ENCODE measurements at regions not wholly inside any gene's neighbourhood (a gene's known extent, or its start where the extent isn't known, plus 50 kb on each side); places are given as distances from the start of the nearest gene placed in this dataset.
A peak's percentile ranks its signal among the peaks of the same experiment; 100 is the strongest.
"Not testable (repeated sequence)": the region's sequence is repeated elsewhere in the genome, so short reads cannot be mapped to it uniquely, and the experiment has no call there.

DNA sequence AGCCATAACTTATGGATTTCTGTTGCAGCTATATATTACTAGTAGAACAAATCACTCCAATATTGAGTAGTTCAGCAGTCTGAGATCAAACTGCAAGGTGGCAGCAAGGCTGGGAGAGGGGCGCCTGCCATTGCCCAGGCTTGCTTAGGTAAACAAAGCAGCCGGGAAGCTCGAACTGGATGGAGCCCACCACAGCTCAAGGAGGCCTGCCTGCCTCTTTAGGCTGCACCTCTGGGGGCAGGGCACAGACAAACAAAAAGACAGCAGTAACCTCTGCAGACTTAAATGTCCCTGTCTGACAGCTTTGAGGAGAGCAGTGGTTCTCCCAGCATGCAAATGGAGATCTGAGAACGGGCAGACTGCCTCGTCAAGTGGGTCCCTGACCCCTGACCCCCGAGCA is 1059.8 kb upstream of the CELF2 start:
- H3K27ac ChIP-seq (ENCODE audit: low read length); H3K4me3 ChIP-seq (ENCODE audit: low read length); H3K36me3 ChIP-seq (ENCODE audit: control insufficient read depth, insufficient read depth, low read length); H3K27me3 ChIP-seq (ENCODE audit: control insufficient read depth, insufficient read depth, low read length); H3K4me1 ChIP-seq (ENCODE audit: control insufficient read depth, insufficient read depth, low read length); H3K9me3 ChIP-seq (replicated peaks; ENCODE audit: control insufficient read depth, low read depth, low read length); DNase-seq: not testable (repeated sequence)
- WGBS (ENCODE audit: insufficient coverage): 52% methylated on average over 3 of the region's 6 CpGs

- Histone ChIP-seq H3K36me3 (ENCODE audit: control insufficient read depth, insufficient read depth, low read length) (no peaks in the 10 kb centered on the region), H3K4me3 (ENCODE audit: low read length) (no peak overlapping the region), H3K27ac (ENCODE audit: low read length) (no peak overlapping the region), H3K4me1 (ENCODE audit: control insufficient read depth, insufficient read depth, low read length) (no peaks in the 10 kb centered on the region), H3K9me3 (replicated peaks; ENCODE audit: control insufficient read depth, low read depth, low read length) (no peaks in the 10 kb centered on the region), H3K27me3 (ENCODE audit: control insufficient read depth, insufficient read depth, low read length) (no peaks in the 10 kb centered on the region)
- no peak for DNase-seq
- no CpG with 5 or more reads among the region's 2 CpGs for WGBS (ENCODE audit: insufficient coverage)
Measured at GRCh38 chr10:9965341-9965740, 1052.3 kb upstream of the CELF2 start.

- no peak for DNase-seq
- Histone ChIP-seq H3K36me3 (ENCODE audit: control insufficient read depth, insufficient read depth, low read length) (no peaks in the 10 kb centered on the region), H3K9me3 (replicated peaks; ENCODE audit: control insufficient read depth, low read depth, low read length) (no peaks in the 10 kb centered on the region), H3K4me1 (ENCODE audit: control insufficient read depth, insufficient read depth, low read length) (no peaks in the 10 kb centered on the region), H3K27ac (ENCODE audit: low read length) (no peak overlapping the region), H3K27me3 (ENCODE audit: control insufficient read depth, insufficient read depth, low read length) (no peaks in the 10 kb centered on the region), H3K4me3 (ENCODE audit: low read length) (no peak overlapping the region)
- WGBS (ENCODE audit: insufficient coverage): 89% methylated on average over 1 of the region's 3 CpGs
Measured at GRCh38 chr10:9986786-9987185, 1030.9 kb upstream of the CELF2 start.

DNA sequence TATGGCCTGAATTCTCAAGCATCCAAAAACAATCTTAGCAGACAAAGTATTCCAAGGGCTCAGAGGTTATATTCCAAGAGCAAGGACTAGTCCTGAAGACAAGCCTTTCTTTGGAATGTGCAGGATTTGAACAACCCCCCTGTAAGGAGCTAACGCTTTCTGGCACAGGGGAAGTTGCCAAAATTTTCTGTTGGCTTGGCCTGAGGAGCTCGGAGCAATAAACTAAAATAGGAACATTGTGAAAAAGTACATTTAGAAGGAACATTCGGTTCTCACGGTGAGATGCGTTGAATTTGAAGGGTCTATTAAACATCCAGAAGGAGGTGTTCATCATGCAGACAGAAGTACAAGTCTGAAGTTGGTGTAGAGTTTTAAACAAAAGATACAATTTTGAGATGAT is 1030.5 kb upstream of the CELF2 start:
- Histone ChIP-seq H3K27me3 (ENCODE audit: control insufficient read depth, insufficient read depth, low read length) (no peaks in the 10 kb centered on the region), H3K4me1 (ENCODE audit: control insufficient read depth, insufficient read depth, low read length) (no peaks in the 10 kb centered on the region), H3K27ac (ENCODE audit: low read length) (no peak overlapping the region), H3K4me3 (ENCODE audit: low read length) (no peak overlapping the region), H3K36me3 (ENCODE audit: control insufficient read depth, insufficient read depth, low read length) (no peaks in the 10 kb centered on the region), H3K9me3 (replicated peaks; ENCODE audit: control insufficient read depth, low read depth, low read length) (no peaks in the 10 kb centered on the region)
- 93% methylated on average over 4 of the region's 5 CpGs for WGBS (ENCODE audit: insufficient coverage)
- no peak for DNase-seq

DNA sequence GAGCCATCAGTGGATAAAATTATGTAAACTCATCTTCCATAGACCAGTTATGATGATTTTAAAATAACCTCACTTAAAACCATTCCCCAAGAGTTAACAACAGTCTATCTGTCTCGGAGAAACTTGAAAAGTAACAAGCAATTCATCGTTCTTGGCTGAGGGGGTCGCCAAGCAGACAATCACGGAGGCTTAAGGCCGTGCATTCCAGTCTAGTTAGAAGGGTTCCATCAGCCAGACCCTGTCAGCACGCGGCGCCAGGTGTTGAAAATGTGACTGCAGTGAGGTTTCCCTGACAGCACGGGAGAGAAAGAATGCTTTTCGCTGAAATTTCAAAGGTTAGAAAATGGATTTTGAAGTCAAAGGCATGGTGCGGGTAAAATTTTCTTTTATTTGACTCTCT is 1025.0 kb upstream of the CELF2 start:
- peak; percentile 41 for DNase-seq
- no peaks in the 10 kb centered on the region for H3K9me3 ChIP-seq (replicated peaks; ENCODE audit: control insufficient read depth, low read depth, low read length)
- no peaks in the 10 kb centered on the region for H3K27me3 ChIP-seq (ENCODE audit: control insufficient read depth, insufficient read depth, low read length)
- no peaks in the 10 kb centered on the region for H3K36me3 ChIP-seq (ENCODE audit: control insufficient read depth, insufficient read depth, low read length)
- WGBS (ENCODE audit: insufficient coverage): 8% methylated on average over 8 of the region's 11 CpGs
- no peak overlapping the region for H3K4me3 ChIP-seq (ENCODE audit: low read length)
- no peak overlapping the region for H3K27ac ChIP-seq (ENCODE audit: low read length)
- H3K4me1 ChIP-seq (ENCODE audit: control insufficient read depth, insufficient read depth, low read length): no peaks in the 10 kb centered on the region

- Histone ChIP-seq H3K9me3 (replicated peaks; ENCODE audit: control insufficient read depth, low read depth, low read length) (no peaks in the 10 kb centered on the region), H3K4me3 (ENCODE audit: low read length) (no peak overlapping the region), H3K36me3 (ENCODE audit: control insufficient read depth, insufficient read depth, low read length) (no peaks in the 10 kb centered on the region), H3K27ac (ENCODE audit: low read length) (no peak overlapping the region), H3K4me1 (ENCODE audit: control insufficient read depth, insufficient read depth, low read length) (no peaks in the 10 kb centered on the region), H3K27me3 (ENCODE audit: control insufficient read depth, insufficient read depth, low read length) (no peaks in the 10 kb centered on the region)
- DNase-seq: peak; percentile 1
- WGBS (ENCODE audit: insufficient coverage): no CpG with 5 or more reads among the region's 3 CpGs
Measured at GRCh38 chr10:9994131-9994530, 1023.5 kb upstream of the CELF2 start.

- Histone ChIP-seq H3K4me1 (ENCODE audit: control insufficient read depth, insufficient read depth, low read length) (no peaks in the 10 kb centered on the region), H3K27ac (ENCODE audit: low read length) (no peak overlapping the region), H3K27me3 (ENCODE audit: control insufficient read depth, insufficient read depth, low read length) (no peaks in the 10 kb centered on the region), H3K9me3 (replicated peaks; ENCODE audit: control insufficient read depth, low read depth, low read length) (no peaks in the 10 kb centered on the region), H3K4me3 (ENCODE audit: low read length) (no peak overlapping the region), H3K36me3 (ENCODE audit: control insufficient read depth, insufficient read depth, low read length) (no peaks in the 10 kb centered on the region)
- DNase-seq: no peak
- WGBS (ENCODE audit: insufficient coverage): 85% methylated on average over 4 of the region's 5 CpGs
Measured at GRCh38 chr10:9999627-10000026, 1018.0 kb upstream of the CELF2 start.

DNA sequence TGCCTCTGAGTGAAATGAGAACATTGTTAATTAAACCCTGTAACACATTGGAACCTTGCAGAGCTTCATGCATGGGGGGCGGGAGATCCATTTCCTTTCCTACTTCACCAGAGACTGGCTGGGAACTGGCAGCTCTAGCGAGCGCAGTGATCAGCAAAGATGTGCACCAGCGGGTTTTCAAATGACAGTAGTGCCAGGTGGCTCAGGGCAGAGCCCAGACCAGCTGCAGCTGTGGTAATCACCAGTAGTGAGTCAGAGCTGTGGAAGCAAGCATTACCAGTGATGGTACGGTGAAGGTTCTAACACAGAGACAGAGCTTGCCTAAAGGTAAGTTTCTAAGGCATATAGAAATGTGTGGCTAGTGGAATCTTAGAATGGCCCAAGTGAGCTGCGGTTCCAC is 1009.7 kb upstream of the CELF2 start:
- H3K27me3 ChIP-seq (ENCODE audit: control insufficient read depth, insufficient read depth, low read length): no peaks in the 10 kb centered on the region
- H3K4me3 ChIP-seq (ENCODE audit: low read length): no peak overlapping the region
- no peaks in the 10 kb centered on the region for H3K9me3 ChIP-seq (replicated peaks; ENCODE audit: control insufficient read depth, low read depth, low read length)
- no peaks in the 10 kb centered on the region for H3K4me1 ChIP-seq (ENCODE audit: control insufficient read depth, insufficient read depth, low read length)
- 77% methylated on average over 6 of the region's 6 CpGs for WGBS (ENCODE audit: insufficient coverage)
- H3K27ac ChIP-seq (ENCODE audit: low read length): no peak overlapping the region
- no peaks in the 10 kb centered on the region for H3K36me3 ChIP-seq (ENCODE audit: control insufficient read depth, insufficient read depth, low read length)
- DNase-seq: peak; percentile 29

DNA sequence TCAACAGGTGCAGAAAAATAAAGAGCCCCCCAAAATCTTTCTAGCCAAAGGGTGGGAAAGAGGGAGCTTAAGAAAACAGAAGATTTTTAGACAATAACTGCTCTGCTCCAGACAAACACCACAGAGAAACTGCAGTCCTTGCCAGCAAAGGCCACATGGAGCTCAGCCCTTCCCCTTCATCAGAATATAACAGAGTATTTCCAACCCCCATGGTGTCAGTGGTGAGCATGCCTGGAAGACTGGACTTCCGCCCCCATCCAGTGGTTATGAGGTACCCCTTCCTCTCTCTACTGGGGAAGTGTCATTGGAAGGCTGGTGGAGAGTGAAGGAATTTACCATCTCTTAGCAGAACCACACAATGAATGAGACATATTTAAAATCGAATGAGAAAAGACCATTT is 1007.3 kb upstream of the CELF2 start:
- H3K36me3 ChIP-seq (ENCODE audit: control insufficient read depth, insufficient read depth, low read length): no peaks in the 10 kb centered on the region
- H3K4me1 ChIP-seq (ENCODE audit: control insufficient read depth, insufficient read depth, low read length): no peaks in the 10 kb centered on the region
- WGBS (ENCODE audit: insufficient coverage): no CpG with 5 or more reads among the region's 2 CpGs
- no peak overlapping the region for H3K27ac ChIP-seq (ENCODE audit: low read length)
- DNase-seq: no peak
- no peaks in the 10 kb centered on the region for H3K27me3 ChIP-seq (ENCODE audit: control insufficient read depth, insufficient read depth, low read length)
- no peaks in the 10 kb centered on the region for H3K9me3 ChIP-seq (replicated peaks; ENCODE audit: control insufficient read depth, low read depth, low read length)
- H3K4me3 ChIP-seq (ENCODE audit: low read length): no peak overlapping the region

- Histone ChIP-seq H3K27me3 (ENCODE audit: control insufficient read depth, insufficient read depth, low read length) (no peaks in the 10 kb centered on the region), H3K9me3 (replicated peaks; ENCODE audit: control insufficient read depth, low read depth, low read length) (no peaks in the 10 kb centered on the region), H3K4me3 (ENCODE audit: low read length) (no peak overlapping the region), H3K36me3 (ENCODE audit: control insufficient read depth, insufficient read depth, low read length) (no peaks in the 10 kb centered on the region), H3K4me1 (ENCODE audit: control insufficient read depth, insufficient read depth, low read length) (no peaks in the 10 kb centered on the region), H3K27ac (ENCODE audit: low read length) (no peak overlapping the region)
- no CpG with 5 or more reads among the region's 1 CpG for WGBS (ENCODE audit: insufficient coverage)
- DNase-seq: no peak
Measured at GRCh38 chr10:10014846-10015245, 1002.8 kb upstream of the CELF2 start.

DNA sequence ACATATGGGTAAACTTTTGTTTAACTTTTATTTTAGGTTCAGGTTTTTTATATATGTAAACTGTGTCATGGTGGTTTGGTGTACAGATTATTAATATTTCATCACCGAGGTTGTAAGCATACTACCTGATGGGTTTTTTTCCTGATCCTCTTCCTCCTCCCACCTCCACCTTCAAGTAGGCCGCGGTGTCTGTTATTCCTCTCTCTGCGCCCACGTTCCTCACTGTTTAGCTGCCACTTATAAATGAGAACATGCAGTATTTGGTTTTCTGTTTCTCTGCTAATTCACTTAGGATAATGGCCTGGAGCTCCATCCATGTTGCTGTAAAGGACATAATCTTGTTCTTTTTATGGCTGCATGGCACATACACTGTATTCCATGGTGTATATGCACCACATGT is 1000.0 kb upstream of the CELF2 start:
- no peak for DNase-seq
- Histone ChIP-seq H3K27ac (ENCODE audit: low read length) (no peak overlapping the region), H3K36me3 (ENCODE audit: control insufficient read depth, insufficient read depth, low read length) (no peaks in the 10 kb centered on the region), H3K9me3 (replicated peaks; ENCODE audit: control insufficient read depth, low read depth, low read length) (peaks cover 3% of the 10 kb centered on the region), H3K4me1 (ENCODE audit: control insufficient read depth, insufficient read depth, low read length) (no peaks in the 10 kb centered on the region), H3K4me3 (ENCODE audit: low read length) (no peak overlapping the region), H3K27me3 (ENCODE audit: control insufficient read depth, insufficient read depth, low read length) (no peaks in the 10 kb centered on the region)
- no CpG with 5 or more reads among the region's 5 CpGs for WGBS (ENCODE audit: insufficient coverage)
